ENCODE measurements at regions not wholly inside any gene's neighbourhood (a gene's known extent, or its start where the extent isn't known, plus 50 kb on each side); places are given as distances from the start of the nearest gene placed in this dataset.

DNA sequence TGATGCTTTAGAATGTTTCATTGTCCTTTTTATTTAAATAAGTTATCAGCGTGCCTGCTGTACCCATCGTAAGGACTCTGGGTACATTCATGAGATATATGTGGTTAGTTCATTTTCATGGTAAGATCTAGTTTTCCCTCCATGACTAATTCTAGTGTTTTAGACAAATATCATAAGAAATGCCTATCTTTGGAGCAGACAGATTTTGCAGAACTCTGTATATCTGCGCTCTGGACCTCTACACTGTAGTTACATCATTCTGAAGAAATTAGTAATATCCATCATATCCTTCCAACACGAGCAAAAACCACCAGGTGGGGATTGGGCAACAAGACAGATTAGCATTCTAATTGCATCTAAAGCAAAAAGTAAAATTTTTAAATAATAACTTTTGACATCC is 499.2 kb downstream of the SETD4 start:
- FAIRE-seq: no peak
- Histone ChIP-seq H4K20me1 (ENCODE audit: insufficient read depth, low read length) (no peaks in the 10 kb centered on the region), H3K79me2 (ENCODE audit: insufficient read depth, low read length) (no peaks in the 10 kb centered on the region), H3K9me3 (ENCODE audit: low read length) (no peaks in the 10 kb centered on the region), H3K27ac (ENCODE audit: extremely low read length, insufficient read depth, low read length) (no peak overlapping the region), H3K9ac (ENCODE audit: insufficient read depth, low read depth, low read length) (no peak overlapping the region), H3K4me1 (ENCODE audit: insufficient read depth, low read length) (no peaks in the 10 kb centered on the region), H3K27me3 (ENCODE audit: control insufficient read depth in 1 of 2, insufficient read depth in 2 of 2, low read length in 2 of 2) (no peaks in the 10 kb centered on the region), H3K4me3 (replicated peaks in 1 of 3; ENCODE audit: insufficient read depth in 1 of 3, low read depth in 2 of 3, low read length in 3 of 3) (no peak overlapping the region), H3K4me2 (ENCODE audit: low read depth, low read length) (no peak overlapping the region), H3K36me3 (replicated peaks in 1 of 2; ENCODE audit: control insufficient read depth in 1 of 2, insufficient read depth in 2 of 2, low read length in 2 of 2) (no peaks in the 10 kb centered on the region), H2AFZ (ENCODE audit: low read length) (no peak overlapping the region)
- ChIA-PET POLR2A (no interaction called here), CTCF (ENCODE audit: low intra/inter-chr PET ratio, low total read pairs) (no interaction called here)
- TF ChIP-seq ZNF563 (CRISPR knock-in tag; IDR thresholded peaks at IDR 0.05) (no peak), ZNF207 (IDR thresholded peaks at IDR 0.05; ENCODE audit: borderline replicate concordance) (no peak), ZSCAN29 (CRISPR knock-in tag; conservative IDR thresholded peaks at IDR 0.05) (no peak), ZNF709 (CRISPR knock-in tag; IDR thresholded peaks at IDR 0.05) (no peak), ZNF781 (CRISPR knock-in tag; IDR thresholded peaks at IDR 0.05; ENCODE audit: borderline replicate concordance, not compliant biosample characterization) (no peak), SIX4 (CRISPR knock-in tag; IDR thresholded peaks at IDR 0.05) (no peak), SP5 (CRISPR knock-in tag; IDR thresholded peaks at IDR 0.05; ENCODE audit: borderline replicate concordance, low read depth) (no peak), SMAD1 (CRISPR knock-in tag; IDR thresholded peaks at IDR 0.05; ENCODE audit: borderline replicate concordance, low read depth) (no peak), ZNF572 (CRISPR knock-in tag; IDR thresholded peaks at IDR 0.05) (no peak), ZBTB1 (CRISPR knock-in tag; IDR thresholded peaks at IDR 0.05; ENCODE audit: borderline replicate concordance) (no peak), PREB (CRISPR knock-in tag; IDR thresholded peaks at IDR 0.05) (no peak), CBFB (CRISPR knock-in tag; IDR thresholded peaks at IDR 0.05) (no peak)
- TF ChIP-seq, protein P1, sequence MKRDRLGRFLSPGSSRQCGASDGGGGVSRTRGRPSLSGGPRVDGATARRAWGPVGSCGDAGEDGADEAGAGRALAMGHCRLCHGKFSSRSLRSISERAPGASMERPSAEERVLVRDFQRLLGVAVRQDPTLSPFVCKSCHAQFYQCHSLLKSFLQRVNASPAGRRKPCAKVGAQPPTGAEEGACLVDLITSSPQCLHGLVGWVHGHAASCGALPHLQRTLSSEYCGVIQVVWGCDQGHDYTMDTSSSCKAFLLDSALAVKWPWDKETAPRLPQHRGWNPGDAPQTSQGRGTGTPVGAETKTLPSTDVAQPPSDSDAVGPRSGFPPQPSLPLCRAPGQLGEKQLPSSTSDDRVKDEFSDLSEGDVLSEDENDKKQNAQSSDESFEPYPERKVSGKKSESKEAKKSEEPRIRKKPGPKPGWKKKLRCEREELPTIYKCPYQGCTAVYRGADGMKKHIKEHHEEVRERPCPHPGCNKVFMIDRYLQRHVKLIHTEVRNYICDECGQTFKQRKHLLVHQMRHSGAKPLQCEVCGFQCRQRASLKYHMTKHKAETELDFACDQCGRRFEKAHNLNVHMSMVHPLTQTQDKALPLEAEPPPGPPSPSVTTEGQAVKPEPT (CRISPR knock-in tag; IDR thresholded peaks at IDR 0.05; ENCODE audit: low read depth): no peak
- TF ChIP-seq, protein P2, sequence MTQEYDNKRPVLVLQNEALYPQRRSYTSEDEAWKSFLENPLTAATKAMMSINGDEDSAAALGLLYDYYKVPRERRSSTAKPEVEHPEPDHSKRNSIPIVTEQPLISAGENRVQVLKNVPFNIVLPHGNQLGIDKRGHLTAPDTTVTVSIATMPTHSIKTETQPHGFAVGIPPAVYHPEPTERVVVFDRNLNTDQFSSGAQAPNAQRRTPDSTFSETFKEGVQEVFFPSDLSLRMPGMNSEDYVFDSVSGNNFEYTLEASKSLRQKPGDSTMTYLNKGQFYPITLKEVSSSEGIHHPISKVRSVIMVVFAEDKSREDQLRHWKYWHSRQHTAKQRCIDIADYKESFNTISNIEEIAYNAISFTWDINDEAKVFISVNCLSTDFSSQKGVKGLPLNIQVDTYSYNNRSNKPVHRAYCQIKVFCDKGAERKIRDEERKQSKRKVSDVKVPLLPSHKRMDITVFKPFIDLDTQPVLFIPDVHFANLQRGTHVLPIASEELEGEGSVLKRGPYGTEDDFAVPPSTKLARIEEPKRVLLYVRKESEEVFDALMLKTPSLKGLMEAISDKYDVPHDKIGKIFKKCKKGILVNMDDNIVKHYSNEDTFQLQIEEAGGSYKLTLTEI (CRISPR knock-in tag; conservative IDR thresholded peaks at IDR 0.05): no peak
- TF ChIP-seq, protein P3, sequence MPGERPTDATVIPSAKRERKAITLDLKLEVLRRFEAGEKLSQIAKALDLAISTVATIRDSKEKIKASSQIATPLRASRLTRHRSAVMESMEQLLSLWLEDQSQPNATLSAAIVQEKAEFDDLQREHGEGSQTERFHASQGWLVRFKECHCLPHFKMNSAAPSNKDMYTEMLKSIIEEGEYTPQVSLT (CRISPR knock-in tag; IDR thresholded peaks at IDR 0.05; ENCODE audit: borderline replicate concordance, low read depth): no peak
- TF ChIP-seq, protein P4, sequence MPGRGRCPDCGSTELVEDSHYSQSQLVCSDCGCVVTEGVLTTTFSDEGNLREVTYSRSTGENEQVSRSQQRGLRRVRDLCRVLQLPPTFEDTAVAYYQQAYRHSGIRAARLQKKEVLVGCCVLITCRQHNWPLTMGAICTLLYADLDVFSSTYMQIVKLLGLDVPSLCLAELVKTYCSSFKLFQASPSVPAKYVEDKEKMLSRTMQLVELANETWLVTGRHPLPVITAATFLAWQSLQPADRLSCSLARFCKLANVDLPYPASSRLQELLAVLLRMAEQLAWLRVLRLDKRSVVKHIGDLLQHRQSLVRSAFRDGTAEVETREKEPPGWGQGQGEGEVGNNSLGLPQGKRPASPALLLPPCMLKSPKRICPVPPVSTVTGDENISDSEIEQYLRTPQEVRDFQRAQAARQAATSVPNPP (CRISPR knock-in tag; IDR thresholded peaks at IDR 0.05): no peak
- TF ChIP-seq, protein P5, sequence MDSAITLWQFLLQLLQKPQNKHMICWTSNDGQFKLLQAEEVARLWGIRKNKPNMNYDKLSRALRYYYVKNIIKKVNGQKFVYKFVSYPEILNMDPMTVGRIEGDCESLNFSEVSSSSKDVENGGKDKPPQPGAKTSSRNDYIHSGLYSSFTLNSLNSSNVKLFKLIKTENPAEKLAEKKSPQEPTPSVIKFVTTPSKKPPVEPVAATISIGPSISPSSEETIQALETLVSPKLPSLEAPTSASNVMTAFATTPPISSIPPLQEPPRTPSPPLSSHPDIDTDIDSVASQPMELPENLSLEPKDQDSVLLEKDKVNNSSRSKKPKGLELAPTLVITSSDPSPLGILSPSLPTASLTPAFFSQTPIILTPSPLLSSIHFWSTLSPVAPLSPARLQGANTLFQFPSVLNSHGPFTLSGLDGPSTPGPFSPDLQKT (CRISPR knock-in tag; IDR thresholded peaks at IDR 0.05; ENCODE audit: borderline replicate concordance): no peak
- ATAC-seq: no peak
- DNase-seq (ENCODE audit: low spot score): no peak
- in situ Hi-C loops (cut with HindIII; ENCODE audit: extremely low pct_ligation_motif_present, low pct_unique_long_range_greater_than_20kb) (no loop called here), intact Hi-C loops (cut with micrococcal nuclease; ENCODE audit: unreplicated experiment) (no loop called here)
- BruUV-seq (replicated peaks): no TSS peak
- WGBS (ENCODE audit: low lambda C conversion rate): 52% methylated on average over 4 of the region's 4 CpGs

Data from HepG2 (cell line).